Activated naive CD4-positive, alpha-beta T cell treated with anti-CD3 and anti-CD28 coated beads, Interleukin-2, amount 50 U/mL, for 24 hours (primary cell): ENCODE measurements at regions not wholly inside any gene's neighbourhood (a gene's known extent, or its start where the extent isn't known, plus 50 kb on each side); places are given as distances from the start of the nearest gene placed in this dataset.

Experiments
- H3K27ac Mint-ChIP-seq: one replicate; pipeline ENCODE4 v1.8.0; 2021; ENCODE audit warnings: mild to moderate bottlenecking, mixed read lengths
- H3K27me3 Mint-ChIP-seq: one replicate; pipeline ENCODE4 v1.8.0; 2021; ENCODE audit warnings: mixed read lengths
- H3K36me3 Mint-ChIP-seq: one replicate; pipeline ENCODE4 v1.8.0; 2021; ENCODE audit warnings: mixed read lengths
- H3K4me1 Mint-ChIP-seq: one replicate; pipeline ENCODE4 v1.8.0; 2021; ENCODE audit warnings: mixed read lengths
- H3K4me3 Mint-ChIP-seq: one replicate; pipeline ENCODE4 v1.8.0; 2021; ENCODE audit warnings: mild to moderate bottlenecking, mixed read lengths
- H3K9me3 Mint-ChIP-seq: one replicate; pipeline ENCODE4 v1.8.0; 2021; ENCODE audit warnings: mixed read lengths

- Mint-ChIP-seq H3K27me3 (no peaks in the 10 kb centered on the region), H3K4me3 (peak overlapping the region; percentile 28), H3K36me3 (no peaks in the 10 kb centered on the region), H3K27ac (peak overlapping the region; percentile 53), H3K9me3 (no peaks in the 10 kb centered on the region), H3K4me1 (peaks cover 16% of the 10 kb centered on the region)
These were observed 282.7 kb downstream of the PTTG2 start for GRCh38 chr4:38242822-38243387.

DNA sequence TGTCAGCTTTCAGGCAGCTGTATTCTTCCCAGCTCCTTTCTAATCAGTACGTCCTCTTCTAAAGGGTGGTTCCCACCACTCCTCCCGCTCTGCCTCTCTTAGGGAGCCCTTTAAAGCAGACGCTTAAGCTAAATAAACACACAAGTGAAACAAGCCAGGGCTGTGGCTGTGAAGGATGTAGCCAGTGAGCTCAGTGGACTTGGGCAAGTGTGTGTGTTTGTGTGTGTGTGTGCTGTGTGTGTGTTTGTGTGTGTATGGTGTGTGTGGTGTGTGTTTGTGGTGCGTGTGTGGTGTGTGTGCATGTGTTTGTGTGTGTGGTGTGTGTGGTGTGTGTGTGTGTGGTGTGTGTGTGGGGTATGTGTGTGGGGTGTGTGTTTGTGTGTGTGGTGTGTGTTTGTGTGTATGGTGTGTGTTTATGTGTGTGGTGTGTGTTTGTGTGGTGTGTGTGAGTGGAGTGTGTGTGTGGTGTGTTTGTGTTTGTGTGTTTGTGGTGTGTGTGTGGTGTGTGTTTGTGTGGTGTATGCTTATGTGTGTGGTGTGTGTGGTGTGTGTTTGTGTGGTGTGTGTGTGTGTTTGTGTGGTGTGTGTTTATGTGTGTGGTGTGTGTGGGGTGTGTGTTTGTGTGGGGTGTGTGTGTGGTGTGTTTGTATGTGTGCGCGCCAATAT lies 283.3 kb downstream of the PTTG2 start:
- Mint-ChIP-seq H3K27me3 (no peaks in the 10 kb centered on the region), H3K4me1 (peaks cover 16% of the 10 kb centered on the region), H3K27ac (peak overlapping the region; percentile 64), H3K9me3 (no peaks in the 10 kb centered on the region), H3K36me3 (no peaks in the 10 kb centered on the region), H3K4me3 (no peak overlapping the region)

DNA sequence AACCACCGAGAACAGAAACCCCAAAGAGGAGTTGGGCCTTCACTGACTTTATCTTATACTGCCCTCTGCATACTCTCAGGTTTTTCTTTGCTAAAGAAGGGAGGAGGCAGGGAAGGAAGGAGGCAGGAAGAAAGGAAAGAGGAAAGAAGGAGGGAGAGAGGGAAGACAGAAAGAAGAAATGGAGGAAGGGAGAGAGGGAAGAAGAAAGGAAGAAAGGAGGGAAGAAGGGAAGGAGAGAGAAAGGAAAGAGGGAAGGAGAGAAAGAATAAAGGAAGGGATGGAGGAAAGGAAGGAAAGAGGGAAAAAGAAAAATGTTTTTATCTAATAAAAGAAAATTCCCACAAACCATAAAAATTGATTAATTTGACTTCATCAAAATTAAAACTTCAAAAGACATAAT lies 294.6 kb downstream of the PTTG2 start:
- Mint-ChIP-seq H3K4me1 (no peaks in the 10 kb centered on the region), H3K9me3 (peaks cover 4% of the 10 kb centered on the region), H3K27me3 (no peaks in the 10 kb centered on the region), H3K4me3 (no peak overlapping the region), H3K27ac (no peak overlapping the region), H3K36me3 (peaks cover 11% of the 10 kb centered on the region)

DNA sequence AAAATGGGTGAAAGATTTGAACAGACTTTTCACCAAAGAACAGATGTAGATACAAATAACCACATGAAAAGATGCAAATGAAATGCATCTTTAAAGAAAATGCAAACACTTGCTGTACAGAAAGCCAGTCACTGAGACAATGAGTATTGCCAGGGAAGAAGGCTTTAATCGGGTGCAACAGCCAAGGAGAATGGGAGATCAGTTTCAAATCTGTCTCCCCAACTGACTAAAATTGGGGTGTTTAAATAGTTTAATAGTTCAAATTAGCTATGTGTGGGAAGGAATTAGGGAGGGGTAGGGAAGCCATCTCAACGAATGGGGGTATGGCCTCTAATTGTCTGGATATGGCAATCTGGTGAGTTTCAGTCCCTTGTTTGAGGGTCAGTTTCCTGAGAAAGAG lies 295.4 kb downstream of the PTTG2 start:
- no peaks in the 10 kb centered on the region for H3K4me1 Mint-ChIP-seq
- no peak overlapping the region for H3K4me3 Mint-ChIP-seq
- no peaks in the 10 kb centered on the region for H3K27me3 Mint-ChIP-seq
- no peak overlapping the region for H3K27ac Mint-ChIP-seq
- peaks cover 4% of the 10 kb centered on the region for H3K9me3 Mint-ChIP-seq
- H3K36me3 Mint-ChIP-seq, result peaks cover 11% of the 10 kb centered on the region

GRCh38 chr4:38266616-38267015 lies 306.4 kb downstream of the PTTG2 start:
- Mint-ChIP-seq H3K9me3 (no peaks in the 10 kb centered on the region), H3K4me1 (no peaks in the 10 kb centered on the region), H3K4me3 (no peak overlapping the region), H3K27ac (no peak overlapping the region), H3K36me3 (no peaks in the 10 kb centered on the region), H3K27me3 (no peaks in the 10 kb centered on the region)

- H3K4me1 Mint-ChIP-seq, result no peaks in the 10 kb centered on the region
- no peak overlapping the region for H3K4me3 Mint-ChIP-seq
- no peaks in the 10 kb centered on the region for H3K36me3 Mint-ChIP-seq
- H3K27ac Mint-ChIP-seq, result no peak overlapping the region
- H3K27me3 Mint-ChIP-seq, result no peaks in the 10 kb centered on the region
- no peaks in the 10 kb centered on the region for H3K9me3 Mint-ChIP-seq
These were observed 308.1 kb downstream of the PTTG2 start for GRCh38 chr4:38268108-38268820.

DNA sequence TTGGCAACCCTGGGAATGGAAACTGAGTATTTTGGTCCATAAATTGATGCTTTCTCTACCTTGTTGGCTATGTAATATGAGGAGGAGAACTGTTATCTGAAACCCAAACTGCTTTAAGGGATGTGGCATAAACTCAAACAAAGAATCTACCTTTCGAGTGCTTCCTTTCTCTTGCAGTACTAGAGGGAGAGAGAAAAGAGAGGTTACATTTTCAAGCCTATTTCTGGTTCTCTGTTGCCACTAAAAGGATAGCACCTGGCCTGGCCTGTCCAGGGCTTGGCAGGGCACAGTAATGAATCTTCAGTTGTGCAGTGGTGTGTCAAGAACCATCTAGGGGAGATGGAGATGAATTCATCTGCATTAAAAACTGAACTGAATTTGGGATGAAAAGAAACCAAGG lies 308.6 kb downstream of the PTTG2 start:
- no peaks in the 10 kb centered on the region for H3K36me3 Mint-ChIP-seq
- H3K27me3 Mint-ChIP-seq, result no peaks in the 10 kb centered on the region
- no peaks in the 10 kb centered on the region for H3K9me3 Mint-ChIP-seq
- H3K4me1 Mint-ChIP-seq, result no peaks in the 10 kb centered on the region
- no peak overlapping the region for H3K4me3 Mint-ChIP-seq
- peak overlapping the region; percentile 10 for H3K27ac Mint-ChIP-seq

GRCh38 chr4:38273407-38273806 lies 313.2 kb downstream of the PTTG2 start:
- H3K27ac Mint-ChIP-seq, result no peak overlapping the region
- H3K27me3 Mint-ChIP-seq, result no peaks in the 10 kb centered on the region
- no peak overlapping the region for H3K4me3 Mint-ChIP-seq
- H3K4me1 Mint-ChIP-seq, result peaks cover 4% of the 10 kb centered on the region
- peaks cover 4% of the 10 kb centered on the region for H3K36me3 Mint-ChIP-seq
- no peaks in the 10 kb centered on the region for H3K9me3 Mint-ChIP-seq

DNA sequence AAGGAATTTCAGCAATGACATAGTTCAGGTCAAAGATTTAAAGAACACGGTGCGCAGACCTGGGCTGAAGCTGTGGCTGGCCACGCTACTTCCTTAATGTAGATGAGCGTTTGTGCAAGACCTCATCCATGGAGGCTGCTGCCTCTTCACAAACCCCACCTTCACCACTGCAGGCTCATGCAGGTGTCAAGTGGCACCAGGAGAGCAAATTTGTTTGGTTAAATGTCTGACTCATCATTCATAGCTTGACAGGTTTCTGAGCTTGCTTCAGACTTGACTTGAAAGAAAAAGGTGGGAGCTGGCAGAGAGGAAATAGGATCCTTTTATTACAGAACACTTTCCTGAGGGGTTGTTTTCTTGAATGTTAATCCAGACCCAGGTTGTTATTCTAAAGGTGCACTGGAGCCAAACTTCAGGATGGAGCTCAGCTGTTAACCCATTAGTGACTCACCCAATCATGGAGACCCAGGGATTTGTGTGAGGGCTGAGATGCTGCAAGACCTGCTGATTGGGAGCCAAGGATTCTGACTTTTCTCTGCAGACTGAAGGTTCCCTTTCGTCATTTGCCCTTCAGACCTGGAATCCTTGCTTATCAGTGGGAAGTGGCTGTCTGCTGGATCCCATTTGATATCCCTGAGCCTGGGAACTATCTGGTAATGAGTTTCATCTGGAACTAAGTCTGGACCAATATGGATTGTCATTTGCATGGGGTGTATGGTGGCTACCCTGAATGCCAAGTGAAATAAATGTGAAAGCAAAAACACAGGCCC lies 315.3 kb downstream of the PTTG2 start:
- Mint-ChIP-seq H3K4me3 (no peak overlapping the region), H3K27me3 (no peaks in the 10 kb centered on the region), H3K36me3 (peaks cover 4% of the 10 kb centered on the region), H3K4me1 (peaks cover 4% of the 10 kb centered on the region), H3K27ac (no peak overlapping the region), H3K9me3 (no peaks in the 10 kb centered on the region)

GRCh38 chr4:38278255-38278654 lies 318.1 kb downstream of the PTTG2 start:
- peaks cover 4% of the 10 kb centered on the region for H3K36me3 Mint-ChIP-seq
- peaks cover 4% of the 10 kb centered on the region for H3K4me1 Mint-ChIP-seq
- no peaks in the 10 kb centered on the region for H3K27me3 Mint-ChIP-seq
- H3K27ac Mint-ChIP-seq, result no peak overlapping the region
- H3K4me3 Mint-ChIP-seq, result no peak overlapping the region
- H3K9me3 Mint-ChIP-seq, result no peaks in the 10 kb centered on the region

DNA sequence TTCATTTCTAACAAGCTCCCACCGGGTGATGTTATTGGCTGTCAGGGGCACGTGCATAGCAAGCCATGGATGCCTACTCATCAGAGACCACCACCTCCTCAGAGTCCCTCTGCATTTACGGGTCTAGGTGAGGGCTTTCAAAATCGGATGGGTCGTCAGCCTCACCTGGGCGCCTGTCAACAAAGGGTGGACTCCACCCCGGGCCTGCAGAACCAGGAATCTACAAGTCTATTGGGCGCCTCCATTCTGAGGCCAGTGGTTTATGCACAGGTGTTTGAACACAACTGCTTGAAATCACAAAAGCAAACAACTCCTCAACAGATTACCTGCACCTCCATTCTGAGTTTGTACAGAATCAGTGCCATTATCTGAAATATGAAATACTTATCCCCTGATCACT lies 318.9 kb downstream of the PTTG2 start:
- Mint-ChIP-seq H3K27ac (no peak overlapping the region), H3K9me3 (no peaks in the 10 kb centered on the region), H3K27me3 (no peaks in the 10 kb centered on the region), H3K4me3 (no peak overlapping the region), H3K36me3 (peaks cover 4% of the 10 kb centered on the region), H3K4me1 (peaks cover 4% of the 10 kb centered on the region)

DNA sequence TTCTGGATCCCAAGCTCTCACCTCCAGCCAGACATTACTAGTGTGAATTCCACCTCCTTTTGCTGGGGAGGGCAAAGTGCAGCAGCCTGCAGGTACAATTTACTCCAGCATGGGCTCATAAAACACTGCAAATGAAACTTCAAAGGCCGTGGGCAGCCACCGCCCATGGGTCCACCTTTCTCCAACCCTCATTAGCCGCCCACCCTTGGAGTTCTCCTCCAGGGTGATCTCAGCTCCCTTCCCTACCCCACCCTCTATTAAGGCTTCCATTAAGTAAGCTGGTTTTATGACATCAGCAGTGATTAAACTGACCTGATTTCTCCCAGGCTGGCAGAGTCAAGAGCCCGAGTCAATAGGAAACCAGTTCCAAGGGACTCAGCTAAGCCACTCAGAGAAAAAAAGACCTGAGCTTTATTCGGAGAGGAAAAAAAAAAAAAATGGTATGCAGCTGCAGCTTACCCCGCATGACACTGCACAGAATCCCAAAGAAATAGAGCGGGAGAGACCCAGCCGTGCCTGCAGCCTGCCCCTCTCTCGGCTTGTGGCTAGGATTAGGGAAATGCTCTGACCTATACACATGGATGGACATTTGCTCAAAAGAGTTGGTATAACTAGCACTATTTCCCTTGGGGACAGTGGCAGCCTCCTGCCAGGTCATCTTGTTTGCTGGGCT lies 319.6 kb downstream of the PTTG2 start:
- peaks cover 4% of the 10 kb centered on the region for H3K36me3 Mint-ChIP-seq
- H3K9me3 Mint-ChIP-seq, result no peaks in the 10 kb centered on the region
- H3K4me1 Mint-ChIP-seq, result peaks cover 7% of the 10 kb centered on the region
- no peak overlapping the region for H3K4me3 Mint-ChIP-seq
- no peak overlapping the region for H3K27ac Mint-ChIP-seq
- no peaks in the 10 kb centered on the region for H3K27me3 Mint-ChIP-seq

DNA sequence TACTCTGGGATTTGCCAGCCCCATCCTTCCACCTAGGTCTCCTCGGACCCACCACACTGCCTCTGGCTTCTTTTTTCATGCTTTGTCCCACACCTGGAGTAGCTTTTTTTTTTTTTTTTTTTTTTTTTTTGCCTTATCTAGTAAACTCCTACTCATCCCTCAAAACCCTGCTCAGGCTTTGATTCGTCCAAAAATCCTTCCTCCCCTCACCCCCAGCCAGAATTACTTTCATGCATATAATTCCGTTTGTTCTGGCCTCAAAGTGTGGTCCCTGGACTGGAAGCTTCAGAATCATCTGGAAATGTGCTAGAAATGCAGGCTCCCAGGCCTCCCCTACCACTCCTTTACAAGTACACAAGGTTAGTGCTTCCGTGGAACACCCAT lies 320.1 kb downstream of the PTTG2 start:
- Mint-ChIP-seq H3K27ac (no peak overlapping the region), H3K4me1 (peaks cover 7% of the 10 kb centered on the region), H3K27me3 (no peaks in the 10 kb centered on the region), H3K9me3 (no peaks in the 10 kb centered on the region), H3K4me3 (no peak overlapping the region), H3K36me3 (peaks cover 4% of the 10 kb centered on the region)

- peaks cover 8% of the 10 kb centered on the region for H3K4me1 Mint-ChIP-seq
- no peak overlapping the region for H3K27ac Mint-ChIP-seq
- no peaks in the 10 kb centered on the region for H3K9me3 Mint-ChIP-seq
- peaks cover 4% of the 10 kb centered on the region for H3K36me3 Mint-ChIP-seq
- H3K27me3 Mint-ChIP-seq, result no peaks in the 10 kb centered on the region
- H3K4me3 Mint-ChIP-seq, result no peak overlapping the region
These were observed 321.3 kb downstream of the PTTG2 start for GRCh38 chr4:38281371-38282071.

DNA sequence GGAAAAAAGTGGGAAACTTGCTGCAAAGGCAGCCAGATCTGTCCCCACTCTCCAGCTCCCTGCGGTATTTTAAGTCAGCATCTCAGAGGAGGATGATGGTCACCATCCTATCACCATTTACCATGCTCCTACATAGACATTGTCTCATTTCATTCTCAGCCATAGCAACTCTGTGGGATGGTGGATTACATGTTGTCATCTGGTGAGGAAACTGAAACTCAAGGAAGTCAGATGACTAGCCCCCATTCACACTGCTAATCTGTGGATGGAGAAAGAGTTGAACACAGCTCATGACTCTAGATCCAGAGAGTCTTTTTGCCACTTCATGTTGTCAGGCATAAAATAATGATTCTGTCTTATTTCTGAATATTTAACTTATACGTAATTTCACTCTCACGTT lies 323.5 kb downstream of the PTTG2 start:
- Mint-ChIP-seq H3K27ac (no peak overlapping the region), H3K4me1 (peaks cover 8% of the 10 kb centered on the region), H3K36me3 (no peaks in the 10 kb centered on the region), H3K27me3 (no peaks in the 10 kb centered on the region), H3K4me3 (no peak overlapping the region), H3K9me3 (no peaks in the 10 kb centered on the region)
